ENCODE measurements at regions not wholly inside any gene's neighbourhood (a gene's known extent, or its start where the extent isn't known, plus 50 kb on each side); places are given as distances from the start of the nearest gene placed in this dataset.

DNA sequence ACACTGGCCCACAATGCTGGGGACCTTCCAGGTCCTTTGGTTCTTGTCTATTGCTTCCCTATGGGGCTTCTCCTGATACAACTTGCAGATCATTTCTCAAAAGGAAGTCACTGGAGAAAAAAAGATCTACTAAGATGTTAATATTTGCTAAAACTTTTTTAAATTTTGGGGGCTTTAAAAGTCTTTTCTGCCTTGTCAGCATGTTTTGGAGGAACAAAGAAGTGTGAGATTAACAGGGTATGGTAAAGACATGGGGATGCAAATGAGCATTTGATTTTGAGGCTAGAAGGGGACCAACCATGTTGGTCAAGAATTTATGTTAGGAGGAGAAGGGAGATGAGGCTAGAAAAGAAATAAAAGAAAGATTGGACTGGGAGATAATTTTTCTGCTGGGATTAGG lies 515.4 kb downstream of the HTR7 start:
- Mint-ChIP-seq H3K36me3 (ENCODE audit: low read depth, unreplicated experiment) (no peaks in the 10 kb centered on the region), H3K27ac (ENCODE audit: unreplicated experiment) (no peak overlapping the region), H3K27me3 (ENCODE audit: low read depth, unreplicated experiment) (peaks cover 2% of the 10 kb centered on the region), H3K4me3 (ENCODE audit: unreplicated experiment) (no peak overlapping the region), H3K4me1 (ENCODE audit: low read depth, unreplicated experiment) (no peaks in the 10 kb centered on the region), H3K9me3 (ENCODE audit: unreplicated experiment) (no peaks in the 10 kb centered on the region)
- no peak for TF ChIP-seq EZH2 (IDR thresholded peaks at IDR 0.05; ENCODE audit: insufficient read depth, low read length)
- TF ChIP-seq, protein P1, sequence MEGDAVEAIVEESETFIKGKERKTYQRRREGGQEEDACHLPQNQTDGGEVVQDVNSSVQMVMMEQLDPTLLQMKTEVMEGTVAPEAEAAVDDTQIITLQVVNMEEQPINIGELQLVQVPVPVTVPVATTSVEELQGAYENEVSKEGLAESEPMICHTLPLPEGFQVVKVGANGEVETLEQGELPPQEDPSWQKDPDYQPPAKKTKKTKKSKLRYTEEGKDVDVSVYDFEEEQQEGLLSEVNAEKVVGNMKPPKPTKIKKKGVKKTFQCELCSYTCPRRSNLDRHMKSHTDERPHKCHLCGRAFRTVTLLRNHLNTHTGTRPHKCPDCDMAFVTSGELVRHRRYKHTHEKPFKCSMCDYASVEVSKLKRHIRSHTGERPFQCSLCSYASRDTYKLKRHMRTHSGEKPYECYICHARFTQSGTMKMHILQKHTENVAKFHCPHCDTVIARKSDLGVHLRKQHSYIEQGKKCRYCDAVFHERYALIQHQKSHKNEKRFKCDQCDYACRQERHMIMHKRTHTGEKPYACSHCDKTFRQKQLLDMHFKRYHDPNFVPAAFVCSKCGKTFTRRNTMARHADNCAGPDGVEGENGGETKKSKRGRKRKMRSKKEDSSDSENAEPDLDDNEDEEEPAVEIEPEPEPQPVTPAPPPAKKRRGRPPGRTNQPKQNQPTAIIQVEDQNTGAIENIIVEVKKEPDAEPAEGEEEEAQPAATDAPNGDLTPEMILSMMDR (IDR thresholded peaks at IDR 0.05; ENCODE audit: insufficient read depth, low read depth, low read length): no peak
- FAIRE-seq (no peak), DNase-seq (ENCODE audit: low read depth) (no peak)
- H3K36me3 ChIP-seq (ENCODE audit: insufficient read depth, low read length): no peaks in the 10 kb centered on the region
- H2AFZ ChIP-seq (ENCODE audit: low read depth, low read length): no peak overlapping the region
- H3K4me3 ChIP-seq (ENCODE audit: insufficient read depth, low read depth, low read length): no peak overlapping the region
- H3K9ac ChIP-seq (ENCODE audit: low read length): no peak overlapping the region
- H3K9me3 ChIP-seq (ENCODE audit: insufficient read depth, low read depth, low read length): no peaks in the 10 kb centered on the region
- no peaks in the 10 kb centered on the region for H4K20me1 ChIP-seq (ENCODE audit: insufficient read depth, low read length)
- no peak overlapping the region for H3K27ac ChIP-seq (ENCODE audit: low read depth, low read length)
- no peaks in the 10 kb centered on the region for H3K79me2 ChIP-seq (ENCODE audit: insufficient read depth, low read length)
- H3K27me3 ChIP-seq (ENCODE audit: insufficient read depth, low read length): no peaks in the 10 kb centered on the region
- no peak overlapping the region for H3K4me2 ChIP-seq (ENCODE audit: low read length)
- no peaks in the 10 kb centered on the region for H3K4me1 ChIP-seq (ENCODE audit: insufficient read depth, low read length)

DNA sequence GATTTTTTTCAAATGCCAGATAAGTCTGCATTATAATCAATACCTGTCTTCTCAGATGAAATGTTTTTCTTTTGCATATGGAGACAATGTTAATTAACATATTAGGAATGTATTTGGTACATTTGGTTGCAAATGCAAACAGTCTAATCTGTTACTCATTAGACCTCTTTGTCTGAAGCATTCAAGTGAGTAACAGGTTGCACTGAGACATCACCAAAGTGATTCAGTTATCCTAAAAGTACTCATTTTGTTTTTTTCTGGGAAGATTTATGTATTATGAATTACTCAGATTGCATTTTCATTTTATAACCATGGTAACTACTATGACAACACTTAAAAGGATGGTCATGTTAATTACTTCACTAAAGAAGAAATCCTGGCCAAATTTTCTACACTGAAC lies 513.6 kb downstream of the HTR7 start:
- no peaks in the 10 kb centered on the region for H3K4me1 Mint-ChIP-seq (ENCODE audit: low read depth, unreplicated experiment)

DNA sequence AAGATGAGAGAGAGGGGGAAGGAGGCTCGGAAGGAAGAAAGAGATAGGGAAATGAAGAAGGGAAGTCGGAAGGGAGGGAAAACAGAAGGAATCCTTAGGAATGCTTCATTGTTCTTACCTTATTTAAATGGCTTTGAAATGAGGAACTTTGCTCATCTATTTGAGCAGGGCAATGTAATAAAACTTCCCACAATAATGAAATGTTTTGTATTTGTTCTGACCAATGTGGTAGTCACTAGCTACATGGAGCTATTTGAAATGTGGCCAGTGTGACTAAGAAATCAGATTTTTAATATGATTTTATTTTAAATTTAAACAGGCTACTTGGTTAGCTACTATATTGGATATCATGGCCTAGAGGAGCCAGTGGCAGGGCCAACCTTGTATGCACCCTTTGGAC lies 510.6 kb downstream of the HTR7 start:
- H3K27me3 ChIP-seq (ENCODE audit: insufficient read depth, low read length): no peaks in the 10 kb centered on the region
- no peak for DNase-seq (ENCODE audit: low read depth)
- Mint-ChIP-seq H3K4me3 (ENCODE audit: unreplicated experiment) (no peak overlapping the region), H3K9me3 (ENCODE audit: unreplicated experiment) (peaks cover 2% of the 10 kb centered on the region), H3K36me3 (ENCODE audit: low read depth, unreplicated experiment) (no peaks in the 10 kb centered on the region), H3K4me1 (ENCODE audit: low read depth, unreplicated experiment) (no peaks in the 10 kb centered on the region), H3K27me3 (ENCODE audit: low read depth, unreplicated experiment) (peaks cover 2% of the 10 kb centered on the region), H3K27ac (ENCODE audit: unreplicated experiment) (no peak overlapping the region)
- no peaks in the 10 kb centered on the region for H3K9me3 ChIP-seq (ENCODE audit: insufficient read depth, low read depth, low read length)
- no peak overlapping the region for H2AFZ ChIP-seq (ENCODE audit: low read depth, low read length)
- no peak for TF ChIP-seq EZH2 (IDR thresholded peaks at IDR 0.05; ENCODE audit: insufficient read depth, low read length)
- TF ChIP-seq, protein P1 (IDR thresholded peaks at IDR 0.05; ENCODE audit: insufficient read depth, low read depth, low read length): no peak
- H3K4me2 ChIP-seq (ENCODE audit: low read length): no peak overlapping the region
- H3K27ac ChIP-seq (ENCODE audit: low read depth, low read length): no peak overlapping the region
- H4K20me1 ChIP-seq (ENCODE audit: insufficient read depth, low read length): no peaks in the 10 kb centered on the region
- H3K4me3 ChIP-seq (ENCODE audit: insufficient read depth, low read depth, low read length): no peak overlapping the region
- no peak overlapping the region for H3K9ac ChIP-seq (ENCODE audit: low read length)
- no peaks in the 10 kb centered on the region for H3K79me2 ChIP-seq (ENCODE audit: insufficient read depth, low read length)
- no peak for FAIRE-seq
- H3K4me1 ChIP-seq (ENCODE audit: insufficient read depth, low read length): no peaks in the 10 kb centered on the region
- H3K36me3 ChIP-seq (ENCODE audit: insufficient read depth, low read length): no peaks in the 10 kb centered on the region

More for the DNA sequence above, 513.6 kb downstream of the HTR7 start:
- DNase-seq (ENCODE audit: low read depth) (peak; percentile 26), FAIRE-seq (no peak)
- H3K9ac ChIP-seq (ENCODE audit: low read length): no peak overlapping the region
- no peaks in the 10 kb centered on the region for H3K27me3 ChIP-seq (ENCODE audit: insufficient read depth, low read length)
- H3K4me1 ChIP-seq (ENCODE audit: insufficient read depth, low read length): no peaks in the 10 kb centered on the region
- Mint-ChIP-seq H3K27me3 (ENCODE audit: low read depth, unreplicated experiment) (peaks cover 2% of the 10 kb centered on the region), H3K36me3 (ENCODE audit: low read depth, unreplicated experiment) (no peaks in the 10 kb centered on the region), H3K27ac (ENCODE audit: unreplicated experiment) (no peak overlapping the region), H3K9me3 (ENCODE audit: unreplicated experiment) (no peaks in the 10 kb centered on the region), H3K4me3 (ENCODE audit: unreplicated experiment) (no peak overlapping the region)
- H3K9me3 ChIP-seq (ENCODE audit: insufficient read depth, low read depth, low read length): no peaks in the 10 kb centered on the region
- no peak overlapping the region for H3K4me2 ChIP-seq (ENCODE audit: low read length)
- H3K27ac ChIP-seq (ENCODE audit: low read depth, low read length): no peak overlapping the region
- H4K20me1 ChIP-seq (ENCODE audit: insufficient read depth, low read length): no peaks in the 10 kb centered on the region
- TF ChIP-seq EZH2 (IDR thresholded peaks at IDR 0.05; ENCODE audit: insufficient read depth, low read length): no peak
- TF ChIP-seq, protein P1 (IDR thresholded peaks at IDR 0.05; ENCODE audit: insufficient read depth, low read depth, low read length): no peak
- no peaks in the 10 kb centered on the region for H3K79me2 ChIP-seq (ENCODE audit: insufficient read depth, low read length)
- H2AFZ ChIP-seq (ENCODE audit: low read depth, low read length): no peak overlapping the region
- no peak overlapping the region for H3K4me3 ChIP-seq (ENCODE audit: insufficient read depth, low read depth, low read length)
- H3K36me3 ChIP-seq (ENCODE audit: insufficient read depth, low read length): no peaks in the 10 kb centered on the region
